A673 (cell line): ENCODE measurements at regions not wholly inside any gene's neighbourhood (a gene's known extent, or its start where the extent isn't known, plus 50 kb on each side); places are given as distances from the start of the nearest gene placed in this dataset.
A peak's percentile ranks its signal among the peaks of the same experiment; 100 is the strongest.

ENCODE experiments used
- BruUV-seq: library from RNA; stranded (reverse); fragments of 400-500 nt; replicated peaks from 2 replicates; lab custom pipeline; 2021; lab: Mats Ljungman, UMichigan
- CTCF ChIA-PET: fragments of 300-600 bp; sonication (Branson Sonifier 250); formaldehyde crosslinking; loops from one replicate; lab custom pipeline; 2022; ENCODE audit warnings: antibody characterized with exemption; lab: Charles Lee
- POLR2A ChIA-PET: fragments of 300-600 bp; sonication (Branson Sonifier 250); formaldehyde crosslinking; loops from one replicate; lab custom pipeline; 2022; ENCODE audit warnings: antibody characterized with exemption; ENCODE audit not compliant: low non-redundant PET; lab: Charles Lee
- DNase-seq: peaks from one replicate; pipeline ENCODE4 v3.0.0-alpha.2; 2015; ENCODE audit warnings: low spot score
- H3K27ac ChIP-seq: fragments of 200-600 bp; sonication (generic); 2 replicates; pipeline ENCODE4 v1.5.1; 2016; ENCODE audit warnings: mixed run types, low read depth, mild to moderate bottlenecking, mixed read lengths, antibody characterized with exemption, low read length; ENCODE audit not compliant: poor library complexity, severe bottlenecking
- H3K27me3 ChIP-seq: fragments of 200-600 bp; sonication (generic); replicated peaks from 2 replicates; pipeline ENCODE4 v1.6.1; 2017; ENCODE audit warnings: mixed run types, low read depth, mild to moderate bottlenecking, mixed read lengths, antibody characterized with exemption, low read length; ENCODE audit not compliant: insufficient read depth, poor library complexity
- H3K36me3 ChIP-seq: fragments of 200-600 bp; sonication (generic); 2 replicates; pipeline ENCODE4 v1.6.1; 2016; ENCODE audit warnings: mixed run types, mild to moderate bottlenecking, mixed read lengths, antibody characterized with exemption, low read length; ENCODE audit not compliant: insufficient read depth, poor library complexity, severe bottlenecking
- H3K4me1 ChIP-seq: fragments of 200-600 bp; sonication (generic); 2 replicates; pipeline ENCODE4 v1.6.1; 2017; ENCODE audit warnings: mixed run types, mild to moderate bottlenecking, mixed read lengths, antibody characterized with exemption, low read length; ENCODE audit not compliant: insufficient read depth, poor library complexity, severe bottlenecking
- H3K4me3 ChIP-seq: fragments of 200-600 bp; sonication (generic); 2 replicates; pipeline ENCODE4 v1.5.1; 2016; ENCODE audit warnings: low read depth, mixed run types, mild to moderate bottlenecking, mixed read lengths, low read length; ENCODE audit not compliant: poor library complexity, severe bottlenecking
- H3K9me3 ChIP-seq: fragments of 200-600 bp; sonication (generic); 2 replicates; pipeline ENCODE4 v1.6.1; 2016; ENCODE audit warnings: mixed run types, low read depth, mild to moderate bottlenecking, mixed read lengths, antibody characterized with exemption, low read length; ENCODE audit not compliant: poor library complexity, severe bottlenecking
- CTCF ChIP-seq: fragments of 300-800, 200-600 bp; sonication (generic); conservative IDR thresholded peaks from 2 replicates; pipeline ENCODE4 v1.5.1; 2017; ENCODE audit warnings: low read depth, mild to moderate bottlenecking, antibody characterized with exemption, low read length, moderate library complexity, mixed read lengths
- EZH2 ChIP-seq: fragments of 200-600 bp; sonication (generic); IDR thresholded peaks from 2 replicates; pipeline ENCODE4 v1.6.1; 2017; ENCODE audit warnings: borderline replicate concordance, low read depth, mild to moderate bottlenecking, mixed read lengths, antibody characterized with exemption, low read length; ENCODE audit not compliant: poor library complexity, severe bottlenecking
- intact Hi-C: fragments of 100-400 bp; cut with micrococcal nuclease; formaldehyde crosslinking; loops from one replicate; pipeline ENCODE4 v1.10.0; 2022; ENCODE audit not compliant: unreplicated experiment

- ChIA-PET POLR2A (no interaction called here), CTCF (no interaction called here)
- Histone ChIP-seq H3K4me3 (no peak overlapping the region), H3K36me3 (no peaks in the 10 kb centered on the region), H3K4me1 (no peaks in the 10 kb centered on the region), H3K27ac (no peak overlapping the region), H3K27me3 (no peaks in the 10 kb centered on the region), H3K9me3 (no peaks in the 10 kb centered on the region)
- TF ChIP-seq CTCF: no peak
- DNase-seq: no peak
- intact Hi-C loops: loop anchor here (2.0 kb wide), 1 partner anchor 53 kb away; no protein-coding TSS in a partner anchor
- BruUV-seq: no TSS peak
Observed at GRCh38 chr10:26624006-26624405, 73.5 kb upstream of the PDSS1 start.

GRCh38 chr10:26626066-26626465 is 71.4 kb upstream of the PDSS1 start:
- no TSS peak for BruUV-seq
- H3K4me3 ChIP-seq: no peak overlapping the region
- DNase-seq: no peak
- H3K27ac ChIP-seq: no peak overlapping the region
- H3K36me3 ChIP-seq: no peaks in the 10 kb centered on the region
- TF ChIP-seq CTCF (no peak), EZH2 (no peak)
- POLR2A ChIA-PET: no interaction called here
- no peaks in the 10 kb centered on the region for H3K4me1 ChIP-seq
- H3K27me3 ChIP-seq: no peaks in the 10 kb centered on the region
- intact Hi-C loops: loop anchor here (5.0 kb wide), 1 partner anchor 691 kb away; no protein-coding TSS in a partner anchor
- CTCF ChIA-PET: no interaction called here
- no peaks in the 10 kb centered on the region for H3K9me3 ChIP-seq

GRCh38 chr10:26627324-26627723 is 70.2 kb upstream of the PDSS1 start:
- BruUV-seq: no TSS peak
- peak; percentile 17 for DNase-seq
- 0 out of 2 replicates have a peak, but pooled peaks have one; percentile 10 for TF ChIP-seq CTCF
- TF ChIP-seq EZH2: no peak
- H3K36me3 ChIP-seq: no peaks in the 10 kb centered on the region
- H3K27me3 ChIP-seq: no peaks in the 10 kb centered on the region
- CTCF ChIA-PET: no interaction called here
- no peaks in the 10 kb centered on the region for H3K9me3 ChIP-seq
- intact Hi-C loops: loop anchor here (5.0 kb wide), 1 partner anchor 690 kb away; no protein-coding TSS in a partner anchor
- H3K4me1 ChIP-seq: no peaks in the 10 kb centered on the region
- POLR2A ChIA-PET: no interaction called here
- H3K4me3 ChIP-seq: no peak overlapping the region
- H3K27ac ChIP-seq: no peak overlapping the region
